ENCODE measurements at regions not wholly inside any gene's neighbourhood (a gene's known extent, or its start where the extent isn't known, plus 50 kb on each side); places are given as distances from the start of the nearest gene placed in this dataset.

DNA sequence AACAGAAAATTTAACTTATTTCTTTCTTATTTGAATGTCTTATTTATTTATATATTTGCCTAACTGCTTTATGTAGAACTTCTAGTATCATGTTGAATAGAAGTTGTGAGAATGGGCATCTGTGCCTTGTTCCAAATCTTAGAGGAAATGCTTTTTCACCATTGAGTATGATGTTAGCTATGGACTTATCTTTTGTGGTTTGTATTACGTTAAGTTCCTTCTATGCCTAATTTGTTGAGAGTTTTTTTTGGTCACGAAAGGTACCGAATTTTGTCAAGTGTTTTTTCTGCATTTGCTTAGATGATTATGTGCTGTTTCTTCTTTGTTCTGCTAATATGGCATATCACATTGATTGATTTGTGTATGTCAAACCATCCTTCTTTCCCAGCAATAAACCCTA, 161.0 kb upstream of the TRIM24 start:
- no peak overlapping the region for H3K4me3 ChIP-seq
- no peaks in the 10 kb centered on the region for H3K27me3 ChIP-seq
- no peaks in the 10 kb centered on the region for H3K4me1 ChIP-seq
- intact Hi-C loops (cut with DNase I), result no loop called here
- WGBS, 2 donors, result 57 to 66% methylated on average over 3 of the region's 3 CpGs
- no peak overlapping the region for H3K27ac ChIP-seq
- H3K36me3 ChIP-seq, result no peaks in the 10 kb centered on the region
- TF ChIP-seq, protein P1, sequence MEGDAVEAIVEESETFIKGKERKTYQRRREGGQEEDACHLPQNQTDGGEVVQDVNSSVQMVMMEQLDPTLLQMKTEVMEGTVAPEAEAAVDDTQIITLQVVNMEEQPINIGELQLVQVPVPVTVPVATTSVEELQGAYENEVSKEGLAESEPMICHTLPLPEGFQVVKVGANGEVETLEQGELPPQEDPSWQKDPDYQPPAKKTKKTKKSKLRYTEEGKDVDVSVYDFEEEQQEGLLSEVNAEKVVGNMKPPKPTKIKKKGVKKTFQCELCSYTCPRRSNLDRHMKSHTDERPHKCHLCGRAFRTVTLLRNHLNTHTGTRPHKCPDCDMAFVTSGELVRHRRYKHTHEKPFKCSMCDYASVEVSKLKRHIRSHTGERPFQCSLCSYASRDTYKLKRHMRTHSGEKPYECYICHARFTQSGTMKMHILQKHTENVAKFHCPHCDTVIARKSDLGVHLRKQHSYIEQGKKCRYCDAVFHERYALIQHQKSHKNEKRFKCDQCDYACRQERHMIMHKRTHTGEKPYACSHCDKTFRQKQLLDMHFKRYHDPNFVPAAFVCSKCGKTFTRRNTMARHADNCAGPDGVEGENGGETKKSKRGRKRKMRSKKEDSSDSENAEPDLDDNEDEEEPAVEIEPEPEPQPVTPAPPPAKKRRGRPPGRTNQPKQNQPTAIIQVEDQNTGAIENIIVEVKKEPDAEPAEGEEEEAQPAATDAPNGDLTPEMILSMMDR (IDR thresholded peaks at IDR 0.05), result no peak
- TF ChIP-seq POLR2A (IDR thresholded peaks at IDR 0.05), result no peak
- DNase-seq, result no peak
- H3K9me3 ChIP-seq, result no peaks in the 10 kb centered on the region

DNA sequence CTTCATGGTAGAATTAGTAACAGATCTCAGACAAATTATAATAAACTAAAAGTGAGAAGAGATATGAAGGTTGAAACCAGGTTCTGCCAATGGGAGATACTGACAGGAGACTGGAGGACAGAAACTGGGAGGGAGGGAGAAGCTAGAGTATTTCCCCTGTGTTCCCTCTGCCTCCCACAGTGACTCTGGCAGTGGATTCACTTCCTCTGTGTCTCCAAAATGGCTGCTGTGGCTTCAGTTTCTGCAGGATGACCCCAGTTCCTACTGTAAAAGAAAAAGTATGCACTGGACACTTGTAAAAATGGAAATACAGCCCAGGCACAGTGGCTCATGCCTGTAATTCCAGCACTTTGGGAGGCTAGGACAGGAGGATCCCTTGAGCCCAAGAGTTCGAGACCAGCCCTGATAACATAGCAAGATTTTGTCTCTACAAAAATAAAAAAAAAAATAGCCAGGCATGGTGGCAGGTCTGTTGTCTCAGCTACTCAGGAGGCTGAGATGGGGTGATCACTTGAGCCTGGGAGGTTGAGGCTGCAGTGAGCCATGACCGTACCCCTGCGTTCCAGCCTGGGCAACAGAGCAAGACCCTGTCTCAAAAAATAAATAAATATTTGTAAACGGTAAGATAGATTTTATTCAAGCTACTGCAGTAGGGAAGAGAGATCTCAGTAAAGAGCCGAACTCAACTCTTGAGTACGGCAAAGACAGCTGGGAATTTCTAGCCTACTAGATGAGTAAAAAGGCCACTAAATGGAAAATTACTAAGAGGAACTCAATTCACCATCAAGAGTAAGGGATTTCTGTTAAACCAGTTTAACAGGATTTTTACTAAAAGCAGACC, 156.6 kb upstream of the TRIM24 start:
- no peak for DNase-seq
- WGBS, 2 donors, result 86 to 87% methylated on average over 6 of the region's 6 CpGs
- no peak for TF ChIP-seq POLR2A (IDR thresholded peaks at IDR 0.05)
- TF ChIP-seq, protein P1 (IDR thresholded peaks at IDR 0.05), result no peak
- Histone ChIP-seq H3K27me3 (no peaks in the 10 kb centered on the region), H3K4me3 (no peak overlapping the region), H3K27ac (no peak overlapping the region), H3K9me3 (no peaks in the 10 kb centered on the region), H3K36me3 (no peaks in the 10 kb centered on the region), H3K4me1 (no peaks in the 10 kb centered on the region)
- intact Hi-C loops (cut with DNase I), result no loop called here

DNA sequence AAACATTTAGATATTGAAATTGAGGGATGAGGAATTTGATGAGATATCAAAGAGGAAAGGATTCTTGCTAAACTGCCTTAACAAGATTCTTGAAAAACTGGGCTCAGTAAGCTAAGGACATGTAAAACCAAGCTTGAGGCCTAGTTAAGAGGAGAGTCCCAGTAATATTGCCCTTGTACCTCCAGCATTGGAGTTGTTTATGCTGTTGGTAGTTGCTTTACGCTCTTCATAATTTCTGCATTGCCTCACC, 156.1 kb upstream of the TRIM24 start:
- intact Hi-C loops (cut with DNase I), result no loop called here
- DNase-seq, result no peak
- H3K36me3 ChIP-seq, result no peaks in the 10 kb centered on the region
- TF ChIP-seq, protein P1 (IDR thresholded peaks at IDR 0.05), result no peak
- no peak for TF ChIP-seq POLR2A (IDR thresholded peaks at IDR 0.05)
- H3K4me1 ChIP-seq, result no peaks in the 10 kb centered on the region
- no peaks in the 10 kb centered on the region for H3K9me3 ChIP-seq
- 53 to 92% methylated on average over 1 of the region's 1 CpG for WGBS, 2 donors
- H3K27ac ChIP-seq, result no peak overlapping the region
- no peak overlapping the region for H3K4me3 ChIP-seq
- H3K27me3 ChIP-seq, result no peaks in the 10 kb centered on the region

DNA sequence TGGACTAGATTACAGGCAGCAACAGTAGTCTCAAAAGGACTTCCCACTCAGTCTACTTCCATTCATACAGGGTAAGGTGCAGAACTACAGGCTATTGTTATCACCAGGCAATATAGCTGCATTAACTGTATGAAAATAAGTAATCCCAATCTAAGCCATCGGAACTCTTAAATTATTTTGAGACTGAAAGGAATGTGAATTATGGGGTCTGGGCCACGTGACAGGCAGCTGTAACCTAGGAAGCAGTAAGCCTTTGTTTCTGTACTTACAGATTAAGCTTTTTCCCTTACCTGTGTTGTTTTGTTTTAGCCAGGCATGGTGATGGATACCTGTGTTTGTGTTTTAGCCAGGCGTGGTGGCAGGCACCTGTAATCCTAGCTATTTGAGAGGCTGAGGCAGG, 152.4 kb upstream of the TRIM24 start:
- no peaks in the 10 kb centered on the region for H3K27me3 ChIP-seq
- H3K4me1 ChIP-seq, result no peaks in the 10 kb centered on the region
- intact Hi-C loops (cut with DNase I), result no loop called here
- no peaks in the 10 kb centered on the region for H3K9me3 ChIP-seq
- 51 to 57% methylated on average over 3 of the region's 3 CpGs for WGBS, 2 donors
- no peak overlapping the region for H3K27ac ChIP-seq
- no peak for TF ChIP-seq POLR2A (IDR thresholded peaks at IDR 0.05)
- TF ChIP-seq, protein P1 (IDR thresholded peaks at IDR 0.05), result no peak
- H3K36me3 ChIP-seq, result no peaks in the 10 kb centered on the region
- no peak for DNase-seq
- H3K4me3 ChIP-seq, result no peak overlapping the region

DNA sequence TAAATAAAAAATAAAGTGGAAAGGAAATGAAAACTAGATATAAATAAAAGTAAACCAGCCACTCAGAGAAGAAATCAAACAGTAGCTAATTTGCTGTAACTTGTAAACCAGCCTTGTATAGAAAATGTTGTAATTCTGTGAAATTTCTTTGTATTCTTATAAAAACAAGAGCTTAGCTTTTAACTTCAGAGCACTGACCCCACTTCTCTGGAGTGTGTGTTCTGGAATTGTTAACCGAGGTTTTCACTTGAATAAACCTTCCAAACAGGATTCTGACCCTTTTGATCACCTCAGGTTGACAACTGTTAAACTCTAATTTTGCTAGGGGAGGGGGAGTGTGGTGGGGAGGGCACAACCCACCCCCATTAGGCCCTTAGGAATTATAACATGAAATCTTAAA, 151.9 kb upstream of the TRIM24 start:
- no peaks in the 10 kb centered on the region for H3K27me3 ChIP-seq
- H3K36me3 ChIP-seq, result no peaks in the 10 kb centered on the region
- H3K27ac ChIP-seq, result no peak overlapping the region
- WGBS, 2 donors, result 37 to 60% methylated on average over 1 of the region's 1 CpG
- H3K4me1 ChIP-seq, result no peaks in the 10 kb centered on the region
- H3K9me3 ChIP-seq, result no peaks in the 10 kb centered on the region
- no peak for DNase-seq
- intact Hi-C loops (cut with DNase I), result no loop called here
- H3K4me3 ChIP-seq, result no peak overlapping the region
- TF ChIP-seq, protein P1 (IDR thresholded peaks at IDR 0.05), result no peak
- TF ChIP-seq POLR2A (IDR thresholded peaks at IDR 0.05), result no peak

Measured in esophagus squamous epithelium (tissue), 5 donors.